Trophoblast cell (in vitro differentiated cells and primary cell): ENCODE measurements at regions not wholly inside any gene's neighbourhood (a gene's known extent, or its start where the extent isn't known, plus 50 kb on each side); places are given as distances from the start of the nearest gene placed in this dataset.
"Not testable (repeated sequence)": the region's sequence is repeated elsewhere in the genome, so short reads cannot be mapped to it uniquely, and the experiment has no call there.

Experiments
- DNase-seq, 2 donors: peaks; one replicate each; pipeline ENCODE4 v3.0.0-alpha.2; 2016
- H2AFZ ChIP-seq: 2 replicates; pipeline ENCODE4 v1.6.1; 2013; ENCODE audit warnings: low read length, moderate library complexity, mild to moderate bottlenecking; ENCODE audit not compliant: insufficient read depth, poor library complexity
- H2AK5ac ChIP-seq: 2 replicates; pipeline ENCODE4 v1.6.1; 2013; ENCODE audit warnings: mild to moderate bottlenecking, low read length
- H2BK120ac ChIP-seq: 2 replicates; pipeline ENCODE4 v1.6.1; 2013; ENCODE audit warnings: low read length, mild to moderate bottlenecking, moderate library complexity; ENCODE audit not compliant: insufficient read depth, poor library complexity
- H2BK12ac ChIP-seq: 2 replicates; pipeline ENCODE4 v1.6.1; 2013; ENCODE audit warnings: mild to moderate bottlenecking, low read length, moderate library complexity
- H2BK5ac ChIP-seq: 2 replicates; pipeline ENCODE4 v1.6.1; 2013; ENCODE audit warnings: low read length, low read depth, moderate library complexity, mild to moderate bottlenecking; ENCODE audit not compliant: poor library complexity
- H3K14ac ChIP-seq: 2 replicates; pipeline ENCODE4 v1.6.1; 2013; ENCODE audit warnings: mild to moderate bottlenecking, low read length
- H3K18ac ChIP-seq: 2 replicates; pipeline ENCODE4 v1.6.1; 2013; ENCODE audit warnings: mild to moderate bottlenecking, low read length
- H3K23ac ChIP-seq: 2 replicates; pipeline ENCODE4 v1.6.1; 2013; ENCODE audit warnings: low read length
- H3K27ac ChIP-seq: 2 replicates; pipeline ENCODE4 v1.5.1; 2013; ENCODE audit warnings: low read depth, mild to moderate bottlenecking, inconsistent platforms, low read length, moderate library complexity
- H3K27me3 ChIP-seq: 2 replicates; pipeline ENCODE4 v1.6.1; 2013; ENCODE audit warnings: inconsistent platforms, mild to moderate bottlenecking, low read length, moderate library complexity; ENCODE audit not compliant: insufficient read depth
- H3K36me3 ChIP-seq, 2 experiments: 1 replicate in 1 of 2; 2 replicates in 1 of 2; pipeline ENCODE4 v1.6.1; 2013; ENCODE audit warnings: low read length in 2 of 2, mild to moderate bottlenecking in 2 of 2, moderate library complexity in 1 of 2; ENCODE audit not compliant: insufficient read depth in 2 of 2, control insufficient read depth in 1 of 2
- H3K4ac ChIP-seq: 2 replicates; pipeline ENCODE4 v1.6.1; 2013; ENCODE audit warnings: low read depth, mild to moderate bottlenecking, low read length, moderate library complexity
- H3K4me1 ChIP-seq, 2 experiments: 1 replicate in 1 of 2; 2 replicates in 1 of 2; pipeline ENCODE4 v1.6.1; 2013; ENCODE audit warnings: low read length in 2 of 2, mild to moderate bottlenecking in 2 of 2, moderate library complexity in 1 of 2; ENCODE audit not compliant: insufficient read depth in 2 of 2, control insufficient read depth in 1 of 2
- H3K4me2 ChIP-seq: 2 replicates; pipeline ENCODE4 v1.6.1; 2013; ENCODE audit warnings: inconsistent platforms, mild to moderate bottlenecking, low read length, moderate library complexity
- H3K4me3 ChIP-seq: 2 replicates; pipeline ENCODE4 v1.5.1; 2013; ENCODE audit warnings: mild to moderate bottlenecking, low read depth, low read length, inconsistent platforms
- H3K79me1 ChIP-seq: one replicate; pipeline ENCODE4 v1.6.1; 2013; ENCODE audit warnings: low read length
- H3K79me2 ChIP-seq: 2 replicates; pipeline ENCODE4 v1.6.1; 2013; ENCODE audit warnings: low read length, mild to moderate bottlenecking; ENCODE audit not compliant: control insufficient read depth, insufficient read depth, poor library complexity
- H3K9ac ChIP-seq: 2 replicates; pipeline ENCODE4 v1.6.1; 2013; ENCODE audit warnings: mild to moderate bottlenecking, low read length
- H3K9me3 ChIP-seq: 2 replicates; pipeline ENCODE4 v1.6.1; 2013; ENCODE audit warnings: low read depth, mild to moderate bottlenecking, control low read depth, inconsistent platforms, low read length; ENCODE audit not compliant: insufficient read depth
- H4K12ac ChIP-seq: 2 replicates; pipeline ENCODE4 v1.6.1; 2013; ENCODE audit warnings: low read depth, mild to moderate bottlenecking, low read length, moderate library complexity
- H4K8ac ChIP-seq: 2 replicates; pipeline ENCODE4 v1.6.1; 2013; ENCODE audit warnings: low read depth, mild to moderate bottlenecking, low read length, moderate library complexity
- H4K91ac ChIP-seq: one replicate; pipeline ENCODE4 v1.6.1; 2013; ENCODE audit warnings: low read depth, mild to moderate bottlenecking, low read length, moderate library complexity
- WGBS: extraction: QIAGEN DNeasy Blood & Tissue Kit; methylation state at CpG from one replicate; pipeline ENCODE4 v1.1.7; 2013; ENCODE audit warnings: missing lambda C conversion rate; ENCODE audit not compliant: insufficient read length, insufficient coverage; ENCODE audit errors: extremely low coverage; 5-methylcytosine and 5-hydroxymethylcytosine counted together

DNA sequence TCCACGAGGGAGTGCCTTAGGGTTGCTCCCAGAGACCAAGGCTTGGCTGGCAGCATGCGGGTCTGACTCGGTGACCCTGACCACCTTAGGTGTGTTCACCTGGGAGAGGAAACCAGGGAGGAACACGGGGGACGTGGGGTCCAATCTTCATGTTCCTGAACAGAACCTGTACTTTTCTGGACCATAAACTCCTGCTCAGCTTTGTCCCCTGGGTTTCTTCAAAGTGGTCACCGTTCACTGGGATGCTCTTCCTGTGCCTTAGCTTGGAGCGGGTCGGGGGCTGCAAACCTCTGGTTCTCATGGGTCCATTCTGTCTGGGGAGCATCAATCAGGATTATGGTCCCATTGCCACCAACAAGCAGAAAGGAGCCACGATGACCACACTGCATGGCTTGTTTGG is 333.5 kb downstream of the QKI start:
- Histone ChIP-seq H3K9me3 (no peaks in the 10 kb centered on the region), H3K18ac (no peak overlapping the region), H3K4me2 (no peak overlapping the region), H3K14ac (no peak overlapping the region), H2BK12ac (peak overlapping the region; percentile 0), H2BK5ac (no peak overlapping the region), H2AK5ac (no peak overlapping the region), H3K4ac (no peak overlapping the region), H3K23ac (no peak overlapping the region), H3K79me2 (no peaks in the 10 kb centered on the region), H3K36me3 (no peaks in the 10 kb centered on the region), H3K9ac (no peak overlapping the region), H3K27me3 (no peaks in the 10 kb centered on the region), H3K27ac (no peak overlapping the region), H4K8ac (no peak overlapping the region), H4K91ac (peak overlapping the region; percentile 3), H3K4me3 (no peak overlapping the region), H2AFZ (no peak overlapping the region), H4K12ac (no peak overlapping the region), H3K4me1 (peaks cover 3 to 10% of the 10 kb centered on the region in 2 experiments), H2BK120ac (peak overlapping the region; percentile 23), H3K79me1 (peaks cover 8% of the 10 kb centered on the region)
- DNase-seq, result no peak
- WGBS, result no CpG with 5 or more reads among the region's 9 CpGs

DNA sequence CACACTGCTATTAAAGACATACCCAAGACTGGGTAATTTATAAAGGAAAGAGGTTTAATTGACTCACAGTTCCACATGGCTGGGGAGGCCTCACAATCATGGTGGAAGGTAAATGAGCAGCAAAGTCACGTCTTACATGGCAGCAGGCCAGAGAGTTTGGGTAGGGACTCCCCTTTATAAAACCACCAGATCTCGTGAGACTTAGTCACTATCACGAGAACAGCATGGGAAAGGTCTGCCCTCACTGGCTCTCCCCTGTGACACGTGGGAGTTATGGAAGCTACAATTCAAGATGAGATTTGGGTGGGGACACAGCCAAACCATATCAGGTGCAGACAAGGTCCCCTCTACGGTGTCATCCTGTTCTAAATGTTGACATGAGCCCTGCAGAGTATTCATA is 332.5 kb downstream of the QKI start:
- Histone ChIP-seq H2BK12ac (peak overlapping the region; percentile 10), H3K4me1 (peaks cover 3 to 10% of the 10 kb centered on the region in 2 experiments)
- not testable (repeated sequence) for H2BK5ac ChIP-seq, H3K14ac ChIP-seq, H3K36me3 ChIP-seq, H3K23ac ChIP-seq, H2BK120ac ChIP-seq, H4K12ac ChIP-seq, H3K4me3 ChIP-seq, H3K18ac ChIP-seq, H3K9ac ChIP-seq, DNase-seq, H3K4me2 ChIP-seq, H2AK5ac ChIP-seq, H3K79me2 ChIP-seq, H3K79me1 ChIP-seq, H3K27ac ChIP-seq, H4K8ac ChIP-seq, H4K91ac ChIP-seq, H3K9me3 ChIP-seq, H3K4ac ChIP-seq, H3K27me3 ChIP-seq, H2AFZ ChIP-seq
- no CpG with 5 or more reads among the region's 5 CpGs for WGBS

- H4K91ac ChIP-seq, result no peak overlapping the region
- no peak overlapping the region for H2AK5ac ChIP-seq
- H3K9me3 ChIP-seq, result no peaks in the 10 kb centered on the region
- peak; percentile 97 to 98 for DNase-seq
- no peak overlapping the region for H4K8ac ChIP-seq
- no peak overlapping the region for H3K4ac ChIP-seq
- H3K9ac ChIP-seq, result no peak overlapping the region
- H3K4me3 ChIP-seq, result no peak overlapping the region
- WGBS, result no CpG with 5 or more reads among the region's 10 CpGs
- H2AFZ ChIP-seq, result no peak overlapping the region
- no peak overlapping the region for H4K12ac ChIP-seq
- peak overlapping the region; percentile 73 for H3K27ac ChIP-seq
- H3K79me2 ChIP-seq, result no peaks in the 10 kb centered on the region
- no peak overlapping the region for H3K14ac ChIP-seq
- no peak overlapping the region for H2BK12ac ChIP-seq
- H3K4me2 ChIP-seq, result peak overlapping the region; percentile 16
- no peaks in the 10 kb centered on the region for H3K36me3 ChIP-seq
- peaks cover 8% of the 10 kb centered on the region for H3K79me1 ChIP-seq
- no peaks in the 10 kb centered on the region for H3K27me3 ChIP-seq
- no peak overlapping the region for H3K23ac ChIP-seq
- H3K4me1 ChIP-seq, result peaks cover 3 to 8% of the 10 kb centered on the region in 2 experiments
- H2BK5ac ChIP-seq, result no peak overlapping the region
- no peak overlapping the region for H2BK120ac ChIP-seq
- H3K18ac ChIP-seq, result no peak overlapping the region
These were observed 331.2 kb downstream of the QKI start for GRCh38 chr6:163745536-163746400.

DNA sequence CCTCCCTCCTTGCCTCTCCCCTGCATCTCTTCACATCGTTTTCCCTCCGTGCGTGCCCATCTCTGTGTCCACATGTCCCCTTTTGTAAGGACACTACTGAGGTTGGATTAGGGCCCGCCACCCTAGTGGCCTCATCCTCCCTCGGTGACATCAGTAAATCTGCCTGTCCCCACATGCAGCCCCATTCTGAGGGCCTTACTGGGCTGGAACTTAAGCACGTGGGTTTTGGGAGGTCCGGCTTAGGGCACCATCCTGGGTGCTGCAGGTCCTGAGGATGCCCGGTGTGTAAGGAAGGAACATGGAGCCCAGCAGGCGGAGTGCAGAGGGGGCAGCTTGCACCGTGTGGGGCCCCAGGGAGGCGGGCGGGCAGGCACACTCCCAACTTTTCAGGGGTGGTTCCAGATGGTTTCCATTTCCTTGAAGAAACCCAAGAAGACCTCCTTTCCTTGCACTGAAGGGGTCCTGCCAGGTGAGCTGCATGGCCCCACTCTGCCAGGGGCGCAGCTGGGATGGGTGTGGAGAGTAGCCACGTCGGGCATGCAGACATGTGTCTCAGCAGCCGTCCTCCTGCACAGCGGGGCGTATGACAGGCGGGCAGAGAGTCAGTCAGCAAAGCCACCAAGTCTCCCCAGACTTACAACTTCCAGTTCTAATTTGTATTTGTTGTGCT is 329.9 kb downstream of the QKI start:
- H3K27ac ChIP-seq, result no peak overlapping the region
- WGBS, result no CpG with 5 or more reads among the region's 19 CpGs
- no peak overlapping the region for H3K4me2 ChIP-seq
- H2AFZ ChIP-seq, result no peak overlapping the region
- H4K12ac ChIP-seq, result no peak overlapping the region
- H4K8ac ChIP-seq, result no peak overlapping the region
- no peak overlapping the region for H3K9ac ChIP-seq
- H3K23ac ChIP-seq, result no peak overlapping the region
- H3K79me2 ChIP-seq, result no peaks in the 10 kb centered on the region
- no peak for DNase-seq
- H2BK120ac ChIP-seq, result peak overlapping the region; percentile 28
- H3K4me1 ChIP-seq, result peaks cover 3 to 8% of the 10 kb centered on the region in 2 experiments
- no peak overlapping the region for H3K4ac ChIP-seq
- H3K4me3 ChIP-seq, result no peak overlapping the region
- H3K9me3 ChIP-seq, result no peaks in the 10 kb centered on the region
- peak overlapping the region; percentile 87 for H2AK5ac ChIP-seq
- peaks cover 8% of the 10 kb centered on the region for H3K79me1 ChIP-seq
- H3K18ac ChIP-seq, result peak overlapping the region; percentile 58
- peak overlapping the region; percentile 48 for H4K91ac ChIP-seq
- H3K14ac ChIP-seq, result peak overlapping the region; percentile 68
- H2BK12ac ChIP-seq, result peak overlapping the region; percentile 86
- no peaks in the 10 kb centered on the region for H3K36me3 ChIP-seq
- no peak overlapping the region for H2BK5ac ChIP-seq
- H3K27me3 ChIP-seq, result no peaks in the 10 kb centered on the region
